ENCODE measurements at regions not wholly inside any gene's neighbourhood (a gene's known extent, or its start where the extent isn't known, plus 50 kb on each side); places are given as distances from the start of the nearest gene placed in this dataset.

DNA sequence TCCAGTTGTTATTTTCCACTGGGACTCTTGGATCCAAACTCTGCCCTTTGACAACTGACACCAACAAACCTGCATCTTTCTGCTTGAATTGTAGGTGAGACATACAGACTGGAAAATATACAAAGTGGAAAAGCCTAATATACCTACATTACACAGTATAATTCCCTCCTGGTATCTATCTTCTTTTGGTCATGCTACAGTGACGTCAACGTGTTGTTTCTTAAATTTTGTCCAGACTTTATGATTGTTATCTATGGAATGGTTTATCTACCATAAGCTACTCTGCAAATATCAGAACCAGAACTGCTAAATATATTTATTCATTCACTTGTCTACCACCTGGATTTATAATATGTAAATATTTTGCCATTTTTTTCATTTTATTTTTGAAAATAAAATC lies 264.3 kb upstream of the ZPLD1 start:
- no peak overlapping the region for H3K4me3 ChIP-seq
- intact Hi-C loops (cut with DNase I; ENCODE audit: low total_unique reads) (no loop called here), in situ Hi-C loops (cut with MboI; ENCODE audit: low sequenced_read_pairs in 4 of 4) (no loop called here)
- no peaks in the 10 kb centered on the region for H3K4me1 ChIP-seq
- DNase-seq (no peak), ATAC-seq (no peak)
- no peak overlapping the region for H3K27ac ChIP-seq
- no peaks in the 10 kb centered on the region for H3K27me3 ChIP-seq
- no peaks in the 10 kb centered on the region for H3K36me3 ChIP-seq
- TF ChIP-seq, protein P1, sequence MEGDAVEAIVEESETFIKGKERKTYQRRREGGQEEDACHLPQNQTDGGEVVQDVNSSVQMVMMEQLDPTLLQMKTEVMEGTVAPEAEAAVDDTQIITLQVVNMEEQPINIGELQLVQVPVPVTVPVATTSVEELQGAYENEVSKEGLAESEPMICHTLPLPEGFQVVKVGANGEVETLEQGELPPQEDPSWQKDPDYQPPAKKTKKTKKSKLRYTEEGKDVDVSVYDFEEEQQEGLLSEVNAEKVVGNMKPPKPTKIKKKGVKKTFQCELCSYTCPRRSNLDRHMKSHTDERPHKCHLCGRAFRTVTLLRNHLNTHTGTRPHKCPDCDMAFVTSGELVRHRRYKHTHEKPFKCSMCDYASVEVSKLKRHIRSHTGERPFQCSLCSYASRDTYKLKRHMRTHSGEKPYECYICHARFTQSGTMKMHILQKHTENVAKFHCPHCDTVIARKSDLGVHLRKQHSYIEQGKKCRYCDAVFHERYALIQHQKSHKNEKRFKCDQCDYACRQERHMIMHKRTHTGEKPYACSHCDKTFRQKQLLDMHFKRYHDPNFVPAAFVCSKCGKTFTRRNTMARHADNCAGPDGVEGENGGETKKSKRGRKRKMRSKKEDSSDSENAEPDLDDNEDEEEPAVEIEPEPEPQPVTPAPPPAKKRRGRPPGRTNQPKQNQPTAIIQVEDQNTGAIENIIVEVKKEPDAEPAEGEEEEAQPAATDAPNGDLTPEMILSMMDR (IDR thresholded peaks at IDR 0.05 in 4 of 5, conservative IDR thresholded peaks at IDR 0.05 in 1 of 5): no peak
- no peak for TF ChIP-seq POLR2A (IDR thresholded peaks at IDR 0.05)
- H3K9me3 ChIP-seq: no peaks in the 10 kb centered on the region

- no peak overlapping the region for H3K4me3 ChIP-seq
- H3K36me3 ChIP-seq: no peaks in the 10 kb centered on the region
- TF ChIP-seq, protein P1 (IDR thresholded peaks at IDR 0.05 in 4 of 5, conservative IDR thresholded peaks at IDR 0.05 in 1 of 5): no peak
- TF ChIP-seq POLR2A (IDR thresholded peaks at IDR 0.05): no peak
- no peaks in the 10 kb centered on the region for H3K27me3 ChIP-seq
- H3K27ac ChIP-seq: no peak overlapping the region
- H3K9me3 ChIP-seq: no peaks in the 10 kb centered on the region
- in situ Hi-C loops (cut with MboI; ENCODE audit: low sequenced_read_pairs in 4 of 4) (no loop called here), intact Hi-C loops (cut with DNase I; ENCODE audit: low total_unique reads) (no loop called here)
- H3K4me1 ChIP-seq: peaks cover 0 to 3% of the 10 kb centered on the region in 2 donors
- DNase-seq (no peak), ATAC-seq (no peak)
Observed at GRCh38 chr3:102174312-102174712, 260.5 kb upstream of the ZPLD1 start.

- H3K4me3 ChIP-seq: no peak overlapping the region
- H3K27me3 ChIP-seq: no peaks in the 10 kb centered on the region
- DNase-seq (no peak), ATAC-seq (no peak)
- intact Hi-C loops (cut with DNase I; ENCODE audit: low total_unique reads): no loop called here
- peaks cover 1 to 9% of the 10 kb centered on the region in 2 donors for H3K4me1 ChIP-seq
- H3K36me3 ChIP-seq: no peaks in the 10 kb centered on the region
- no peaks in the 10 kb centered on the region for H3K9me3 ChIP-seq
- TF ChIP-seq, protein P1 (IDR thresholded peaks at IDR 0.05 in 4 of 5, conservative IDR thresholded peaks at IDR 0.05 in 1 of 5): no peak
- TF ChIP-seq POLR2A (IDR thresholded peaks at IDR 0.05): no peak
- in situ Hi-C loops (cut with MboI; ENCODE audit: low sequenced_read_pairs in 4 of 4): no loop called here
- no peak overlapping the region for H3K27ac ChIP-seq
Observed at GRCh38 chr3:102174832-102175374, 259.9 kb upstream of the ZPLD1 start.

DNA sequence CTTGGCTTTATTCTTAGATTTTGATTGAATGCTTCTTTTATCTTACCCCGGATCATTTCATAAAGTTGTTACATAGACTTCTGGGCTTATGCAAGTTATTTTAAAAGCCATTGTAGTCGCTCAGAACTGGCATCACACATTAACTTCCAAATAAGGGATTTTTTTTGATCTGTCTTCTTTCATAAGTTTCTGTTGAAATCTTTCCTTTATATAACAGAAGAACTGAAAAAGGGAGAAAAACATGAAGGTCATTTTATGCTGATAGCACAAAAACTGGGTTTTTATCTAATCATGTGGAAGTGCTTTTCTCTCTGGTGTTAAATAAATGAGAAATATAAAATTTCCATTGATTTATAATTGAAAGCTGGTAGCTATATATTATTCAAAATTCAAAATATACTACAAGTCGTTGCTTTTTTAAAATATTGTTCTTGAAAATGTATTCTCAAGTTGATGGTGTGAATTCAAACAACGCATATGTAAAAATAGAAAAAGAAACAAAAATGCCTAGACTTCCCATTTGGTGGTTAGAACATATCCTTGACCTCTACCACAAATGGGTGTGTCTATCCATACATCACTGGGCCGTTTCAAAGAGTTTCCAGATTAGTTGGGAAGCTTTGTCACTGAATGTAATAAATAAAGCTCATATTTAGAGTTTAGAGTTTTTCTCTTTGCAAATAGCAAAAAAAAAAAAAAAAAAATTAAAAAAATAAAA lies 258.3 kb upstream of the ZPLD1 start:
- Histone ChIP-seq H3K4me3 (no peak overlapping the region), H3K27ac (no peak overlapping the region), H3K27me3 (no peaks in the 10 kb centered on the region), H3K36me3 (no peaks in the 10 kb centered on the region), H3K4me1 (peaks cover 6 to 20% of the 10 kb centered on the region in 2 donors), H3K9me3 (no peaks in the 10 kb centered on the region)
- ATAC-seq: no peak
- no peak for DNase-seq
- TF ChIP-seq, protein P1 (IDR thresholded peaks at IDR 0.05 in 4 of 5, conservative IDR thresholded peaks at IDR 0.05 in 1 of 5): no peak
- TF ChIP-seq POLR2A (IDR thresholded peaks at IDR 0.05): no peak
- in situ Hi-C loops (cut with MboI; ENCODE audit: low sequenced_read_pairs in 4 of 4): no loop called here
- intact Hi-C loops (cut with DNase I; ENCODE audit: low total_unique reads): no loop called here

Data from gastrocnemius medialis (tissue), 4 donors.